ENCODE measurements at regions not wholly inside any gene's neighbourhood (a gene's known extent, or its start where the extent isn't known, plus 50 kb on each side); places are given as distances from the start of the nearest gene placed in this dataset.

- no peak for TF ChIP-seq CTCF (IDR thresholded peaks at IDR 0.05; ENCODE audit: unreplicated experiment)
- no peak overlapping the region for H3K4me3 Mint-ChIP-seq (ENCODE audit: low read depth)
- H3K36me3 Mint-ChIP-seq (ENCODE audit: insufficient read depth): no peaks in the 10 kb centered on the region
- no peaks in the 10 kb centered on the region for H3K9me3 Mint-ChIP-seq (ENCODE audit: low read depth)
- no peak for DNase-seq (ENCODE audit: low spot score, unreplicated experiment)
- peaks cover 63% of the 10 kb centered on the region for H3K27me3 Mint-ChIP-seq
- H3K27ac Mint-ChIP-seq: no peak overlapping the region
- H3K4me1 Mint-ChIP-seq (ENCODE audit: low read depth): peaks cover 13% of the 10 kb centered on the region
Measured at GRCh38 chr1:108043707-108044106, 78.7 kb upstream of the VAV3 start.

DNA sequence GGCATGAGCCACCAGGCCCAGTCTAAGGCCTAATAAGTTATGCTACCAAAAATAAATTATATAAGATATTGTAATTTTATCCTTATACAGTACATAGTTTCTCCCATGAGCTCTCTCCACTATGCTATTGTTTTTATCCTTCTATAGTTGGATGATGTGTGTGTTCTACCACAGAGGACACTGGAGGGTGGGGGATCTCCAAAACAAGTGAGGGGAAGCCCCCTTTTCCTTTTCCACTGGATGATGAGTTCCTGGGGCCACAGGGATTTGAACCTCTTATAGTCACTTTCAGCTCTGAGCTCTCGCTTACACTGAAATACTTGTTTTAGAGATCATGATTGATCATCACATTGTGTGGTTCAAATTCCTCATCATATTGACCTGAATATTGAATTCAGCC lies 77.6 kb upstream of the VAV3 start:
- Mint-ChIP-seq H3K4me3 (ENCODE audit: low read depth) (no peak overlapping the region), H3K4me1 (ENCODE audit: low read depth) (peaks cover 13% of the 10 kb centered on the region), H3K9me3 (ENCODE audit: low read depth) (no peaks in the 10 kb centered on the region), H3K27ac (no peak overlapping the region), H3K36me3 (ENCODE audit: insufficient read depth) (no peaks in the 10 kb centered on the region), H3K27me3 (peaks cover 63% of the 10 kb centered on the region)
- DNase-seq (ENCODE audit: low spot score, unreplicated experiment): no peak
- no peak for TF ChIP-seq CTCF (IDR thresholded peaks at IDR 0.05; ENCODE audit: unreplicated experiment)

- H3K27ac Mint-ChIP-seq: no peak overlapping the region
- DNase-seq (ENCODE audit: low spot score, unreplicated experiment): no peak
- H3K4me1 Mint-ChIP-seq (ENCODE audit: low read depth): peaks cover 13% of the 10 kb centered on the region
- peaks cover 59% of the 10 kb centered on the region for H3K27me3 Mint-ChIP-seq
- no peaks in the 10 kb centered on the region for H3K9me3 Mint-ChIP-seq (ENCODE audit: low read depth)
- no peaks in the 10 kb centered on the region for H3K36me3 Mint-ChIP-seq (ENCODE audit: insufficient read depth)
- H3K4me3 Mint-ChIP-seq (ENCODE audit: low read depth): no peak overlapping the region
- no peak for TF ChIP-seq CTCF (IDR thresholded peaks at IDR 0.05; ENCODE audit: unreplicated experiment)
Measured at GRCh38 chr1:108041360-108042142, 76.6 kb upstream of the VAV3 start.

DNA sequence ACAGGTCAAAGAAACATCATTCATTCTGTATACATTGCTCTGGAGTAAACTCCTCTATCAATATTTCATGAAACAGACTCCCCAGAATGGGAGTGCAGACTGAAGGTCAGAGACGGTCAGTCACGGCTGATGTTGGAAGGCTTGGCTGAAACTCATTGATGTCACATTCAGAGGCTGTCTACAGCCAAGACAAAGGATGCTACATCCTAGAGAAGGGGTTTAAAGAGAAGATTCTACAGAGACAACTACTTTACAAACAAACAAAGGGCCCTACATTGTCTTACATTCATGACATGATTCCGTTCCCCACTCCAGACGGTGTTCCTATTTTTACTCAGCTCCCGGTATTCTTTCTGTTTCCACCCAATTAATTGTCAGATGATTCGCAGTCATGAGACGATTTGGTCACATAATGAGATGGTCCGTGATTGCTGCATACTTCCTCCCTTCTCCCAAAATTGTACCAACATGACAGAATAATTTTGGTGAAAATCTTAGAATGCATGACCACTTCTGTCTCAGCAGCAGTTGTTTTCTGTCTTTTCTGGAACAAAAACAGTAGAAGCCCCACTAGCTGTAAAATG lies 73.8 kb upstream of the VAV3 start:
- Mint-ChIP-seq H3K36me3 (ENCODE audit: insufficient read depth) (no peaks in the 10 kb centered on the region), H3K4me3 (ENCODE audit: low read depth) (no peak overlapping the region), H3K27ac (no peak overlapping the region), H3K9me3 (ENCODE audit: low read depth) (no peaks in the 10 kb centered on the region), H3K27me3 (peaks cover 38% of the 10 kb centered on the region), H3K4me1 (ENCODE audit: low read depth) (peaks cover 3% of the 10 kb centered on the region)
- no peak for TF ChIP-seq CTCF (IDR thresholded peaks at IDR 0.05; ENCODE audit: unreplicated experiment)
- no peak for DNase-seq (ENCODE audit: low spot score, unreplicated experiment)

GRCh38 chr1:108036796-108037562 lies 72.0 kb upstream of the VAV3 start:
- no peak for TF ChIP-seq CTCF (IDR thresholded peaks at IDR 0.05; ENCODE audit: unreplicated experiment)
- Mint-ChIP-seq H3K36me3 (ENCODE audit: insufficient read depth) (no peaks in the 10 kb centered on the region), H3K27me3 (peaks cover 40% of the 10 kb centered on the region), H3K4me3 (ENCODE audit: low read depth) (no peak overlapping the region), H3K27ac (no peak overlapping the region), H3K4me1 (ENCODE audit: low read depth) (peaks cover 5% of the 10 kb centered on the region), H3K9me3 (ENCODE audit: low read depth) (no peaks in the 10 kb centered on the region)
- DNase-seq (ENCODE audit: low spot score, unreplicated experiment): no peak
